Breast epithelium (tissue), 4 donors: ENCODE measurements at regions not wholly inside any gene's neighbourhood (a gene's known extent, or its start where the extent isn't known, plus 50 kb on each side); places are given as distances from the start of the nearest gene placed in this dataset.

ENCODE experiments used
- DNase-seq, 2 donors: peaks; one replicate each; pipeline ENCODE4 v3.0.0-alpha.2; 2019; ENCODE audit warnings: low spot score in 2 of 2
- H3K27ac ChIP-seq, 2 donors: fragments of 200-600 bp; sonication (generic) in 1 of 2; one replicate each; pipeline ENCODE4 v1.5.1; 2016 to 2019; ENCODE audit warnings: mild to moderate bottlenecking in 1 of 2
- H3K27me3 ChIP-seq, 2 donors: fragments of 200-600 bp; sonication (generic) in 1 of 2; one replicate each; pipeline versions ENCODE4 v1.5.1 to v1.6.0; 2017 to 2019; ENCODE audit warnings: control low read depth in 1 of 2, mild to moderate bottlenecking in 1 of 2
- H3K36me3 ChIP-seq: fragments of 200-600 bp; one replicate; pipeline ENCODE4 v1.5.1; 2019
- H3K4me1 ChIP-seq, 2 donors: fragments of 200-600 bp; sonication (generic); one replicate each; pipeline ENCODE4 v1.5.1; 2016 to 2019; ENCODE audit warnings: control low read depth in 1 of 2
- H3K4me3 ChIP-seq, 3 donors: fragments of 200-600 bp; sonication (generic); 1 replicate in 2 of 3; 2 replicates in 1 of 3; pipeline ENCODE4 v1.5.1; 2016 to 2019; ENCODE audit warnings: mild to moderate bottlenecking in 3 of 3, moderate library complexity in 2 of 3
- H3K9me3 ChIP-seq, 2 donors: fragments of 200-600 bp; sonication (generic) in 1 of 2; one replicate each; pipeline ENCODE4 v1.5.1; 2016 to 2019; ENCODE audit warnings: control low read depth in 1 of 2
- POLR2A ChIP-seq: fragments of 450-650 bp; IDR thresholded peaks from one replicate; pipeline ENCODE4 v1.6.1; 2016; ENCODE audit warnings: antibody characterized with exemption, mild to moderate bottlenecking, moderate library complexity
- POLR2AphosphoS5 ChIP-seq, 3 donors: sonication (generic); formaldehyde crosslinking; IDR thresholded peaks; one replicate each; pipeline ENCODE4 v1.6.1; 2017; ENCODE audit warnings: antibody characterized with exemption in 3 of 3
- intact Hi-C: fragments of 100-400 bp; cut with DNase I; formaldehyde crosslinking; loops from one replicate; pipeline ENCODE4 v1.15.1; 2023; ENCODE audit warnings: low total_unique reads
- TF ChIP-seq, protein P1 (sequence below), 3 donors: fragments of 450-650 bp; IDR thresholded peaks; one replicate each; pipeline ENCODE4 v1.5.1; 2016 to 2017; ENCODE audit warnings: antibody characterized with exemption in 3 of 3, mild to moderate bottlenecking in 3 of 3, moderate library complexity in 3 of 3

DNA sequence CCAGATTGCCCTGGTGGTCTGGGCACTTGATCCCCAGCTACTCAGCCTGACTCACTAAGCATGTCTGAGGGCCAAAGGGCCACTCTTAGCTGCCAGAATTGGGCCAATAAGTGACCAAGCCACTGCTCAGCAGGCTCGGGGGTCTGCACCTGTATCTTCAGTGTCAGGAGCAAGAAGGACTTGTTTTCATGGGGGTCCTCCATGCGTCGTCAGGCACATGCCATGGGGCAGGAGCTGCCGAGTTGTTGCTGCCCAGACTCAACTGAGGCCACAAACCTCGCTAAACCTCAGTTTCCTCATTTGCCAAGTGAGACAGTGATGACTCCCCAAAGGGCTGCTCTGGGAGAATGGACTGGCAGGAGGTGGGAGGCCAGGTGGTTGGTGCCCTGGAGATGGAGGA is 158.6 kb upstream of the GDF10 start:
- no peak for DNase-seq
- Histone ChIP-seq H3K27ac (no peak overlapping the region), H3K4me3 (no peak overlapping the region), H3K36me3 (no peaks in the 10 kb centered on the region), H3K4me1 (no peaks in the 10 kb centered on the region), H3K27me3 (no peaks in the 10 kb centered on the region), H3K9me3 (no peaks in the 10 kb centered on the region)
- no peak for TF ChIP-seq POLR2AphosphoS5 (IDR thresholded peaks at IDR 0.05)
- TF ChIP-seq, protein P1, sequence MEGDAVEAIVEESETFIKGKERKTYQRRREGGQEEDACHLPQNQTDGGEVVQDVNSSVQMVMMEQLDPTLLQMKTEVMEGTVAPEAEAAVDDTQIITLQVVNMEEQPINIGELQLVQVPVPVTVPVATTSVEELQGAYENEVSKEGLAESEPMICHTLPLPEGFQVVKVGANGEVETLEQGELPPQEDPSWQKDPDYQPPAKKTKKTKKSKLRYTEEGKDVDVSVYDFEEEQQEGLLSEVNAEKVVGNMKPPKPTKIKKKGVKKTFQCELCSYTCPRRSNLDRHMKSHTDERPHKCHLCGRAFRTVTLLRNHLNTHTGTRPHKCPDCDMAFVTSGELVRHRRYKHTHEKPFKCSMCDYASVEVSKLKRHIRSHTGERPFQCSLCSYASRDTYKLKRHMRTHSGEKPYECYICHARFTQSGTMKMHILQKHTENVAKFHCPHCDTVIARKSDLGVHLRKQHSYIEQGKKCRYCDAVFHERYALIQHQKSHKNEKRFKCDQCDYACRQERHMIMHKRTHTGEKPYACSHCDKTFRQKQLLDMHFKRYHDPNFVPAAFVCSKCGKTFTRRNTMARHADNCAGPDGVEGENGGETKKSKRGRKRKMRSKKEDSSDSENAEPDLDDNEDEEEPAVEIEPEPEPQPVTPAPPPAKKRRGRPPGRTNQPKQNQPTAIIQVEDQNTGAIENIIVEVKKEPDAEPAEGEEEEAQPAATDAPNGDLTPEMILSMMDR (IDR thresholded peaks at IDR 0.05), result no peak
- TF ChIP-seq POLR2A, result no peak
- intact Hi-C loops, result no loop called here

DNA sequence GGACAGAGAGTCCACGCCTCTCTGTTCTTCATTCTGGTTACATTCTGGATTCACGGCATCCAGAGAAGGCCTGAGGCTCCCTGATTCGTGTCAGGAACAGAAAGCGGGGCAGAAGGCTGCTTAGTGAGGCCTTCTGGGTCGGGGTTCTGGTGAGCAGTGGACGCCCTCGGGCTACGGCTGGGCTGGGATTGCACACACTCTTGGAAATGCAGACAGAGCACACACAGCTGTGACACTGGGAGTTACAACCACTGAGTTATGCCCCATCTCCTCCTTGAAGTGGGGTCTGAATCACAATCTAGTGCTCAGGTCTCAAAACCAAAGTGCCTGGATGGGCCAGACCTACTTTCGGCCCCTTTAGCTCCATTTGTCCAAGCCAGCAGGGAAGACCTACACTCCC is 156.9 kb upstream of the GDF10 start:
- no peaks in the 10 kb centered on the region for H3K4me1 ChIP-seq
- intact Hi-C loops, result no loop called here
- no peak for DNase-seq
- no peak overlapping the region for H3K4me3 ChIP-seq
- TF ChIP-seq POLR2AphosphoS5 (IDR thresholded peaks at IDR 0.05) (no peak), POLR2A (no peak)
- TF ChIP-seq, protein P1 (IDR thresholded peaks at IDR 0.05), result no peak
- no peaks in the 10 kb centered on the region for H3K9me3 ChIP-seq
- no peak overlapping the region for H3K27ac ChIP-seq
- H3K27me3 ChIP-seq, result no peaks in the 10 kb centered on the region
- no peaks in the 10 kb centered on the region for H3K36me3 ChIP-seq

DNA sequence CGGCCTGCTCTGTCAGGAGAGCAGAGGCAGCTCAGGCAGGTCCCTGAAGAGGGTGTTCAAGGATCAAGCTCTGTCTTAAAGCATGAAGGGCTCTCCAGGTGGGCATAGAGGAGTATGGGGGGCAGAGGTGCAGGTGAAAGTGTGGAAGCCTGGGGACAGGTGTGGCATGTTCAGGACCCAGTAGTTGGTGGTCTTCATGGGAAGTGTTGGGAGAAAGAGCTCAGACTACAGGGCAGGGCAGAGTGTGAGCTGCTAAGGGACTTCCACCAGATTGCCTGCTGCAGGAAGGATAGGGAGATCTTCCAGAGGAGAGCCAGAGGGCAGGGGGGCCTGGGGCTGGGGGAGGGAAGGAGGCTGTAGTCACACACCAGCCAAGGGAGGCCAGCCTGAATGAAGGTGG is 156.5 kb upstream of the GDF10 start:
- Histone ChIP-seq H3K4me1 (no peaks in the 10 kb centered on the region), H3K9me3 (no peaks in the 10 kb centered on the region), H3K27me3 (no peaks in the 10 kb centered on the region), H3K36me3 (no peaks in the 10 kb centered on the region), H3K27ac (no peak overlapping the region), H3K4me3 (no peak overlapping the region)
- TF ChIP-seq POLR2AphosphoS5 (IDR thresholded peaks at IDR 0.05) (no peak), POLR2A (no peak)
- TF ChIP-seq, protein P1 (IDR thresholded peaks at IDR 0.05), result no peak
- DNase-seq, result no peak
- intact Hi-C loops, result no loop called here

DNA sequence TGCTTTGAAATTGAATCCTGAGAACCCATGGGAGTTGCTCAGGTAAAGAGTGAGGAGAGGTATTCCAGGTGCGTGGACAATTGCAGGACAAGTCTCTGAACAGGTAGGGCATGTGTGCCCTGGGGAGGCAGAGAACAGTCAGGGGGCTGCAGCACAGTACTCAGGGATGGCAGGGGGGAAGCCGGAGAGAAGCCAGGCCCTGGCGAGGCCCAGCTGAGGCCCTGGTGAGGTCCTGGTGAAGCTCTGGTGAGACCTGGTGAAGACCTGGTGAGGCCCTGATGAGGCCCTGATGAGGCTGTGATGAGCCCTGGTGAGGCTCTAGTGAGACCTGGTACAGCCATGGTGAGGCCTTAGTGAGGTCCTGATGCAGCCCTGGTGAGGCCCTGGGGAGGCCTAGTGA is 155.5 kb upstream of the GDF10 start:
- TF ChIP-seq POLR2AphosphoS5 (IDR thresholded peaks at IDR 0.05), result no peak
- TF ChIP-seq POLR2A, result no peak
- TF ChIP-seq, protein P1 (IDR thresholded peaks at IDR 0.05), result no peak
- Histone ChIP-seq H3K27ac (no peak overlapping the region), H3K4me3 (no peak overlapping the region), H3K27me3 (no peaks in the 10 kb centered on the region), H3K9me3 (no peaks in the 10 kb centered on the region), H3K4me1 (no peaks in the 10 kb centered on the region), H3K36me3 (no peaks in the 10 kb centered on the region)
- intact Hi-C loops, result no loop called here
- DNase-seq, result no peak

- no peaks in the 10 kb centered on the region for H3K27me3 ChIP-seq
- H3K4me3 ChIP-seq, result no peak overlapping the region
- no peaks in the 10 kb centered on the region for H3K9me3 ChIP-seq
- no peak for DNase-seq
- no peaks in the 10 kb centered on the region for H3K4me1 ChIP-seq
- no peaks in the 10 kb centered on the region for H3K36me3 ChIP-seq
- no peak for TF ChIP-seq POLR2A
- no peak for TF ChIP-seq POLR2AphosphoS5 (IDR thresholded peaks at IDR 0.05)
- TF ChIP-seq, protein P1 (IDR thresholded peaks at IDR 0.05), result no peak
- no peak overlapping the region for H3K27ac ChIP-seq
- intact Hi-C loops, result no loop called here
These were observed 154.6 kb upstream of the GDF10 start for GRCh38 chr10:47145290-47145934.
